Hematopoietic multipotent progenitor cell treated with erythropoietin and hydrocortisone succinate and interleukin-3 and kit ligand, for 6 days (in vitro differentiated cells): ENCODE measurements at regions not wholly inside any gene's neighbourhood (a gene's known extent, or its start where the extent isn't known, plus 50 kb on each side); places are given as distances from the start of the nearest gene placed in this dataset.
"Not testable (repeated sequence)": the region's sequence is repeated elsewhere in the genome, so short reads cannot be mapped to it uniquely, and the experiment has no call there.

Experiments used
- DNase-seq: peaks from one replicate; pipeline ENCODE4 v3.0.0-alpha.2; 2015

DNA sequence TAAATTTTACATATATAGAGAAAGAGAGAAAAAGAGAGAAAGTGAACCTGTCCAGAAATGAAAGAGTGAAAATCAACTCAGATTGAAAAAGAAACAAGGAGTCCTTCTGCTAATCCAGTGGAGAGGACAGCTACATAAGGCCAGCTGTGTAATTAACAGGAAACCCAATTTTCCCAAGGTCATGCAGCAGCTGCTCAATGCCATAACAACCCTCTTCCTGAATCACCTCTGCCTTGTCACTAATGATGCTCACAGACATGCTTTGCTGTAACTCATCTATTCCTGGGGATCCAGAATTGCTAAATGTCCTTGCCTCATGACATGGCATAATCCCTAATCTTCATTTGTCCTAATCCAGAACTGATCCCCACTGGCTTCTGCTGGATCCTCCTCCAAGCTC, 288.6 kb downstream of the NEBL start:
- DNase-seq = no peak

DNA sequence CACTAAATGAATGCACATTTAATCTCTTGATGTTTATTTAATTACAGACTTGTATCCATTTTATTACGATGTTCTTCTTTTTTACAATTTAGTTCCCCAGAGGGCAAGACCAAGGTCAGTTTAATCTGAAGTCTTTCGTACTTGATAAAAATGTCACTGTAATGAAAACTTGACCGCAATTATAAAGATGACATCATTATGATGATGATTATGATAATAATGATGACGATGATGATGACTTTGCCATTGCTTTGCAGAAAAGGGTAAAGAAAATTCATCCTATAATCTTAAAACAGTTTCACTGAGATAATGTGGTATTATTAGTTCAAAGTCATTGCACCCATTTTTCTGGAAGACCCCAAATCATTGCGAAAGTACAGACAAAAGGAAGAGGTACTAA, 290.1 kb downstream of the NEBL start:
- no peak for DNase-seq

DNA sequence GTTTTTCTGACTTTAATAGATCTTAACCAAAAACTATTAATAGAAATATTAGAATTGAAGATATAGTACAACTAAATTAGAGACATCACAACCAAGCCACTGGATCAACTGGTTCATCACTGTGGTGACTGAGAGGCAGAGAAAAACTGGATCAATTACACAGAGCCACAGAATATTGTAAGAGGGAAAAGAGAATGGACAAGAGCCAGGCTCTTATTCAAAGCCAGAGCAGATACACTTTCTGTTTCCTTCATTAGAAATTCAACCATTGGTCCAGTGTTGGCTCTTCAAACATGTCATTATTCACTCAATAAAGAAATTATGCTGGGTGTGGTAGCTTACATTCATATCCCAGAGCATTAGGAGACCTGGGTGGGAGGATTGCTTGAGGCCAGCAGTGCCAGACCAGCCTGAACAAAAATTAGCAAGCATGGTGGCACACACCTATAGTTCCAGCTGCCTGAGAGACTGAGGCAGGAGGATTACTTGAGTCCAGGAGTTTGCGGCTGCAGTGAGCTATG, 295.1 kb downstream of the NEBL start:
- DNase-seq = no peak

DNA sequence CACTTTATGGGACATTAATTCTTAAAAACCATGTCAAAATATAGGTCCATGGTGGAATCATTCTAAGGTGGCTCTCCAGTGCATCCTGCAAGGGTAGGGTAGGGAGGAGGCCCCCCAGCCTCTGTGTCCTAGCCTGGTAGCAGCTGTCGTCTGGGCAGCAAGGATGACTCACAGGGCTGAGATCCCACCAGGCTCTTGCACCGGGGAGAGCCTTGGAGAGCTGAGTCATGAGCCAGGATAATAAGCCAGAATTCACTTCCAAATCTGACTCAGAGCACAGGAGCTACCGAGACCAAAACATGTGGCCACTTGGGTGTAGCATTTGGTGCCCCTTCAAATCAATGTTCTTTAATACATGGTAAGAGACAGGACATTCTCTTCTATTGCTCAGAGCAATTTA, 298.5 kb downstream of the NEBL start:
- DNase-seq = no peak

DNA sequence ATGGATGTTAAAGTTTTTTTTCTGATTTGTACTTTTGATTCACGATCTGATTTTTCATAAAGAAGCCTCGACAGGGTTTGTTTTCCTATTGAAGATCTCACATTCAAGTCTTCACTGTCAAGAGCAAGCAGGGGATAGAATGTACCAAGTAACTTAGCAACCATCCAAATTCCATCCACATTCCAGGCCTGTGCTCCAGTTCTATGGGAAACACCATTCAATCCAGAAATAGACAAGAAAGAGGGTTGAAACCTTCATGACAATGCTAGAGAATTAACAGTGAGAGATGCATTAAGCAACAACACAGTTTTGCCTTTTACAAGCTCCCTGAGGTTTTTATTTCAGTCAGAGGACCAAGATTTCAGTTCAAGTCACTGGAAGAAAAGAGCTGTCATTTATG, 300.2 kb downstream of the NEBL start:
- DNase-seq = no peak

DNA sequence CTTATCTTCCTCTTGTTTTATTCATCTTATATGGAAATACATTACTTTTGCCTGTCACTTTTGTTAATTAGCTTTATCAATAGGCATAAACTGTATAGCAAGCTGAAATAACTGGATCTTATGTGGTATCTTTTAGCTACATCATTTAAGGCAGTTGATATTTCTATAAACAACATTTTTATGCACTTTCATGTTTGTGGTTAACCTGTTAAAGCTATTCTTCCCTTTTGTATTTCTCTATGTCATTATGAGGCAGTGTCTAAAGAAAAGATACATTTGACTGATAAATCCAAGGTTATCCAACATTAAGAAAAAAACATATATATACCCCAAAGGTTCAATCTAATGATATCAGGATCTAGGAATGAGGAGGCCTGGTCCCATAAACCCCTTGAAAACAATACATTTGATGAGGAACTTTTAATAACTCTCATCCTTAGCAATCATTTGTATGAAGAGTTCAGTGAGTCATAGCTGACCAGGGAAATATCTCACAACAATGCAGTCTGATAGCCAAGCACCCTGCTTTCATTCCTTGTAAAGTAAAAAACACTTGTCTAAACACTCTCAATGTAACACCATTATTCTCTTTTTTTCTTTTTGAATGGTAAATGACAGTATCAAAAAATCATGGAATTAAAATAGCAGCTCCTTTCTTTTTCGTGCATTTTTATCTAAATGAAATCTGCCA, 300.9 kb downstream of the NEBL start:
- peak; percentile 17 for DNase-seq

DNA sequence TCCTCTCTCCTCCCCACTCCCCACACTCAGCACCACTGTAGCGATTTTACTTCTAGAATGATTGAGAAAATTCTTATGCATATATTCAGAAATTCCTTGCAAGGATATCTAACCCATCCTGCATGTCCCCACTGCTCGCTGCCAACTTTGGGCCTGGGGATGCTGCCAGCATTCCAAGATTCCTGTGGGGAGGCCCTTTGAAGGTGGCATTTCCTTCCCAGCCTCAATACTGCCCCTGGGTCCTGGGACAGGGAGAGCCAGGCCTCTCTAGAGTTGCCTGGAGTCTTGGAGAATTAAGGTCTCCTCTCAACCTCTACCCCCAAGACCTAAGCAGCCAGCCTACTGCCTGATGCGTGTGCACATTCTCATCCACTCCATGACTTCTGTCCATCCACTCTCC, 303.5 kb downstream of the NEBL start:
- DNase-seq = no peak

DNA sequence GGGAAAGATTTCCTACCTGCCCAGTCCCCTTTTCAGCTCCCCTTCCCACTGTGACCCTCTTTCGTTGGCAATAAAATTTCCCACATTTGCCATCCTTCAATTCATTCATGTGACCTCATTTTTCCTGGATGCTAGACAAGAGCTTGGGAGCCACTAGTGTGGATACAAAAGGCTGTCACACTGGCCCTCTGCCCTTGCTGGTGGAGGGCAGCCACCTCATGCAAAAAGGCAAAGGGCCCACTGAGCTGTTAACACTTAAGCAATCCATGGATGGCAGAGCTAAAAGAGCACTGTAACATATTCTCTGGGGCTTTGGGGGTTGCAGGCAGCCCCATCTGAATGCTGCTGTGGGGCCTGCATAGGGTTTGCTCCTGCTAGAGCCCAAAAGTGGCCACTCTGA, 315.1 kb downstream of the NEBL start:
- no peak for DNase-seq

DNA sequence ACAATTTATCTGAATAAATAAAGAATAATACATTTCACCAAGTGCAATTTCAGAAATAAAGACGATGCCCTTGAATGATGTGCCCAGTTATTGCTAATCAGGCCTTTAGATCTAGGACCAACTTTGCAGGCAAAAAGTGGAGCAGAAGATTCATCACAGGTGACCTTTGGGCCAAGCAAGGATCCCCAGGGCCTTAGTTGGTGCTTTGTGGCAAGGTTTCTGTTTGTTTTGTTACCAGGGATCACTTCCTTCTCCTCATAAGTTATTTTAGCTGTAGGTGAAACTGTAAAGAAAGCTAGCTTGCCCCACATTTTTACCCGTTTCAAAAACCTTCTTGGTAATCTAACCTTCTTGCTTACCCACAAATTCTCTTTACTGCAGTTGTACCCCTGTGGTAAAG, 323.2 kb downstream of the NEBL start:
- no peak for DNase-seq

DNA sequence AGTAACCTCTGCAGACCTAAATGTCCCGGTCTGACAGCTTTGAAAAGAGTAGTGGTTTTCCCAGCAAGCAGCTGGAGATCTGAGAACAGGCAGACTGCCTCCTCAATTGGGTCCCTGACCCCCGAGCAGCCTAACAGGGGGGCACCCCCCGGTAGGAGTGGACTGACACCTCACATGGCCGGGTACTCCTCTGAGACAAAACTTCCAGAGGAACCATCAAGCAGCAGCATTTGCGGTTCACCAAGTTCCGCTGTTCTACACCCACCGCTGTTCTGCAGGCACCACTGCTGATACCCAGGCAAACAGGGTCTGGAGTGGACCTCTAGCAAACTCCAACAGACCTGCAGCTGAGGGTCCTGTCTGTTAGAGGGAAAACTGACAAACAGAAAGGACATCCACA, 341.1 kb downstream of the NEBL start:
- not testable (repeated sequence) for DNase-seq

DNA sequence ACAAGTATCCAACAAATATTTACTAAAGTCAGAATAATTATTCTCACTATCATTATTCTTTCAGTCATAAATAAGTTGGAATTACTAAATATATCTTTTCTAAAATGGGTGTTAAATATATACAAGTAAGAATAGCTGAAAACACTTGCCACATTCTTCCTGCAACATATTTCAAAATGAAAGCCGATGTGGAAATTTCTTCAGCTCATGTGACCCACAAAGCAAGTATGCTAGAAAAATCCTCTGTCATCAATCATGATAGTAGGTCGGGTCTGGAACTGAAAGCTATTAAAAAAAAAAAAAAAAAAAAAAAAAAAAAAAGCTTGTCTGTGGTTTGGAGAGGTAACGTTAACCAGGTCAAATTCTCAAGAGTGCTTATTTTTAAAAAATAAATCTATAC, 344.7 kb downstream of the NEBL start:
- peak; percentile 38 for DNase-seq

DNA sequence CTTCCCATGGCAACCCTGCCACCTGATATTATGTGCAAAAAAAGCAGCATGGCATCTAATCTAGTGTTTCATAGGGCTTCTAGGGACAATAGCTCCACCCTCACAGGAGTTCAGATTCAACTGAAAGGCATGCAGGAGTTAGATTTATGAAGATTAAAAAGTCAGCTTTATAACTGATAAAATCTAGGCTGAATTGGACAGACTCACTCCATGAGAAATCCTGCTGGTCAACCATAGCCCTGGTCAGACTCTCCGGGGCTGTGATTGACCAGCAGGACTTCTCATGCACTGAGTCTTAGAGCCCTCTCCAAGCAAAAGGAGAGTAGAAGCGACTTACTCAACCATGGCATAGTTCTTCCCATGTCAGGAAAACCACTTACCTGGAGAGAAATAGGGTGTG, 345.4 kb downstream of the NEBL start:
- no peak for DNase-seq

DNA sequence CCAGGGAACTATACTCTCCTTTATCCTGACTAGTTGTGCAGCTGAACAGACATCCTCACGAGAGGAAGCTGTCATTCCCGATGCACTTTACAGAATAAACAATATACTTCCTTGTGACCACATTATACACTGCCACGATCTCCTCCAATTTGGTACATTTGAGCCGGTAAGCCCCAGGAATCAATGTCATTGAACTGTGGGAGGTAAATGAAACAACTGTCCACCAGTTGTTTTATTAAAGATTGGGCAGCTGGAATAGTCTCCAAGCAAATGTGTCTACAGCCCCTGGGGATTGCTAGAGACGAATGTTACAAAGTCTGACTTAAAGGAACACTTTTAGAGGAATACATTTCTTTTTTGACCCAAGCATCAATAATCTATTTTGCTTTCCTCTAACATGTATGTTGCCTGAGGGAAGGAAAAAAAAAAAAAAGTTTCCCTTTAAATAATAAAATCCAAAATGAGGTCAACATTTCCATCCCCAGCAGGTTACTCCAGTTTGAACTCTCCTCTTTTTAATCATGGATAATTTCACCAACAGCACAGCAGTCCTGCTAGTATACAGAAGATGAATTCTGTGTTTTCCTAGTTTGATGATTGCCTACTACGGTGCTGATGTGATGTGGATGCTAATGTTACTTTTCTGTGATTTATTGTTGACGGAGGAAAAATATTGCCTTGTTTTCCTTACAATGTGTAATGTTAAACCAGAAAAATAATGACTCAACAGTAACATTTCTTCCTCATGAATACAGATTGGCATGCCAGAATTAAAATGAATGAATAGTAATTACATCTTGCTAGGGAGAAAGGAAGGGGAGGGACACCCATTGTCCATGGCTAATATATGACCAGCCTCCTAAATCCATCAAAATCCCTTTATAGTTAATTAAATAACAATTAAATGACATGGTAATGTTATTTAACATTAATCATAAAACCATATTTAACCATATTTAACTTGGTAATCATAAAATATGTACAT, 360.9 kb downstream of the NEBL start:
- no peak for DNase-seq

DNA sequence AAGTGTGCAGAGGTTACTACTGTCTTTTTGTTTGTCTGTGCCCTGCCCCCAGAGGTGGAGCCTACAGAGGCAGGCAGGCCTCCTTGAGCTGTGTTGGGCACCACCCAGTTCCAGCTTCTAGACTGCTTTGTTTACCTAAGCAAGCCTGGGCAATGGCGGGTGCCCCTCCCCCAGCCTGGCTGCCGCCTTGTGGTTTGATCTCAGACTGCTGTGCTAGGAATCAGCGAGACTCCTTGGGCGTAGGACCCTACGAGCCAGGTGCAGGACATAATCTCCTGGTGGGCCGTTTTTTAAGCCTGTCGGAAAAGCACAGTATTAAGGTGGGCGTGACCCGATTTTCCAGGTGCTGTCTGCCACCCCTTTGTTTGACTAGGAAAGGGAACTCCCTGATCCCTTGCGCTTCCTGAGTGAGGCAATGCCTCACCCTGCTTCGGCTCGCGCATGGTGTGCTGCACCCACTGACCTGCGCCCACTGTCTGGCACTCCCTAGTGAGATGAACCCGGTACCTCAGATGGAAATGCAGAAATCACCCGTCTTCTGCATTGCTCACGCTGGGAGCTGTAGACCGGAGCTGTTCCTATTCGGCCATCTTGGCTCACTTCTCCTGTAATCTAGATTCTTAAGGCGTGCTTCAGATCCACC, 365.7 kb downstream of the NEBL start:
- not testable (repeated sequence) for DNase-seq

DNA sequence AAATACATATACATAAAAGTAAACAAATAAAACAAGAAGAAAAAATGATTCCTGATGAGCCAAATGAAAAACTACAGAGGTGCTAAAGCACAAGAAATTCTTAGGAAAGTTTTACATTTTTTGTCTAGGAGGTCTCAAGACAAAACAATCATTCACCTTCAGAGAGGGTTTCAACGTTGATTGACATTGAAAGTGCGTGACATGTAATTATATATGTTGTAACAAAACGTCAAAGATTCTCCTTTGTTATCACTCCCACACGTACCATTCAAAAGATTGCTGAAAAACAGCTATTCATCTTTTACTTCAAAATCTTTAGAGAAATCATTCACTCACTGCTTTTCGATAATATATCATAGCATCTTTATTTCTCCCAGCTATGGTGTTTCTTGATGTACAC, 375.9 kb downstream of the NEBL start:
- no peak for DNase-seq

DNA sequence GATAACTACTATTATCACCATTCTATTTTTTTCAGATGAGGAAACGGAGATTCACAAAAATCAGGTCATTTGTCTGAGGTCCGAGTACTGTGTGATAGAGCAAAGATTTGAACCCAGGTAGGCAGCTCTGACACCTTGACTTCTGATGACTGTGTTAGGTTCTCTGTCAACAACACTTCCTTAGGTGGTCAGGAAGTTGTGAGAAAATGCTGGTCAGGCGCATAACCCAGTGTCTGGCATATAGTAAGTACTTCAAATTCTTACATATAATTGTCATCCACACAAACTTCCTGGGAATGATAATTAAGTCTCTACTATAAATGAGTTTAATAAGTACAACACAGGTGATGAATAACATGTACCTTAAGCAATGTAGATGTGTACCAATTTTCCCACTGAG, 381.5 kb downstream of the NEBL start:
- DNase-seq = no peak

DNA sequence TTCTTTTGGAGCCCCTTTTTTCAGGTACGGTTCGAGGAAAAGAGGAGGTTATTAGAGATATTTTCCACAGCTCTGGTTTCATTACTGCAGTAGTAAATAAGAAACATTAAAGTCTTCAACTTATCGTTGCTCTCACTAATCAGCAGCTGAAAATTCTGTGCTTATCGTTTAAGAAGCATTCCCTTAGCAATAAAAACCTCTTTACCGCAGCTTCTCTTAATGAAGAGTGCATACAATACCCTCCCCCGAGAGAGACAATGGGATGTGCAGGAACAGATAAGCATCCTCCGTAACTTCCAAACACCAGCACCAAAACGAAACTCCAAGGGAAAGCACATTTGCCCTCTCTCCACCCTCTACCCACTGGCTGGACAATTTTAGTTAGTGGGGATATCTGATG, 384.5 kb downstream of the NEBL start:
- no peak for DNase-seq

DNA sequence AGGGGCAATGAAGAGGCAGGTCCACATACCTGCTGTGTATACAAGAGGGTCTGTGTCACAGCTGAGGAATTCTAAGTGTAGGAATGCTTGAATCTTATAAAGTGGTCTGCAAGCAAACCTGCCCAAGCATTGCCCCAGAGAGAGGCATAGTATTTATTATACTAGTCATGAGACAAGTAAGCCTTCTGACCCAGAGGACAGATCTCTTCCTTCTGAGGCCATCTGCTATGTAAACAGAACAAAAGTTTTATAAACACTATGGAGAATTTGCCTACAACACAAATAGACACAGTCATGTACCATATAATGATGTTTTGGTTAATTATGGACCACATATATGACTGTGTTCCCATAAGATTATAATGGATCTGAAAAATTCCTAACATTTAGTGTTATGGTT, 388.2 kb downstream of the NEBL start:
- DNase-seq = no peak

DNA sequence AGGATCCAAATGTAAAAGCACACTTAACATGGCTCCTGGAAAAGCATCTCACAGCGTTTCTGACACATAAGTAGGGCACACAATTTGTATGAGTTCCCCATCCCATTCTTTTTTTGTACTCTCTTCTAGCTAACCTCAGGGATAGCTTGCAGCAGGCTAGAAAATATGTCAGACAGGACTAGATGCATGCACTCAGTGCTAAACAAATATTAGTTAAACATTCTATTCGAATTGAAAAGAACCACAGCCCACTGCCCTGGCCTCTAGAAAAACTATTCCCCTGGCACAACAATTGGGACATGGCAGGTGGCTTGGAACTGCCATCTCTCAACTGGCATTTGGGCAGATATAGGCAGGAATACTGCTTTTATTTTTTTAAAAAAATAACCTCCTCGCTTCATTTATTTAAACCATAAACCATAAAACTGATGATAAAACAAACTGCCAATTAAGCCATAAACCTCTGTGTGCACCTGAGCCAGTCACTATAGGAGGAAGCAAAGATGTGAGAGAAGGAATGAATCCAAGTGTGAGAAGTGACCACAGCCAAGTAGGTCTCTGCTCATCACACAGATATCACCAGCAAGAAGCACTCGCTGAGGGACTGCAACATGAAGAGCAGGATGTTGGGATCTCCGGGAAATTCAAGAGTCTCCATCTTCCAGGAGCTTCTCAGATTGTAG, 394.1 kb downstream of the NEBL start:
- DNase-seq = no peak

DNA sequence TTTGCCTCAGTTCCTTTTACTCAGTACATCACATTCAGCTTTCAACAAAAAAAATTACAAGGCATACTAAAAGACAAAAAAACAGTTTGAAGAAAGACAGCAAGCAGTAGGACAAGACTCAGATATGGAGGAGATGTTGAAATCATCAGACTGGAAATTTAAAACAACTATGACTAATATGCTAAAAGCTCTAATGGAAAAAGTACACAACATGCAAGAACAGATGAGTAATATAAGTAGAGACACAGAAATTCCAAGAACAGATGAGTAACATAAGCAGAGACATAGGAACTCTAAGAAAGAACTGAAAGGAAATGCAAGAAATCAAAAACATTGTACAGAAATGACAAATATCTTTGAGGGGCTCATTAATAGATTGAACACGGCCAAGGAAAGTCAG, 402.6 kb downstream of the NEBL start:
- no peak for DNase-seq

DNA sequence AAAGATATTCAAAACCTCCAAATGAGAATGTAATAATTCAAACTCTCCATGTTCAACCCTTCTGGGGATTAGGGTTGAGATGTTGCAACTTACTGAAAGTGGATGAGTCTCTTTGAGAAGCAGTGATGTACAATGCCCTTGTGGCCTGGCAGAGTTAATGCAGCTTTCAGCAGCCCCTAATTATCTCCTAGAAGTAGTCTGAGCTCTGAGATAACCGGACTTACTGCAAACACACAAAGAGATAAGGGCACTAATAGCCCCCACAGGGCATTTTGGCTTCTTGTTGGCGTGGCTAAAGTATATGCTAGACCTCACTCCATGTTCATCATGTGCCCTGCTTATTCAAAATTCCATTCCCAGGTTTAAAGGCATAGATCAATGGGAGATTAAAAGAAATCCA, 404.7 kb downstream of the NEBL start:
- DNase-seq = peak; percentile 7

DNA sequence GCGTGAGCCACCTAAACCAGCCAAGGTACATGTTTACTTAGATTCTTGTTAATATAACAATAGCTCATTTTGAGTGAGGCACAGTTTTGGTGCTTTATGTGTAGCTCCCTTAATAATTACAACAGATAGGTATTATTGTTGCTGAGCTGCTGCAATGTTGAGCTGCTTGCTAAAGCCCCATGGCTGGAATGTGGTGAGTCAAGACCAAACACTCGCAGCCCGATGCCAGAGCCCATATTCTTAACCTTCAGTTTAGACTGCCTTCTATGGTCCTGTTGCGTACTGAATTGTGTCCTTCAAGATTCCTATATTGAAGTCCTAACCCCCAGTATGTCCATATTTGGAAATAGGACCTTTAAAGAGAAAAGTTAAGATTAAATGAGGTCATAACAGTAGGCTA, 407.1 kb downstream of the NEBL start:
- no peak for DNase-seq

DNA sequence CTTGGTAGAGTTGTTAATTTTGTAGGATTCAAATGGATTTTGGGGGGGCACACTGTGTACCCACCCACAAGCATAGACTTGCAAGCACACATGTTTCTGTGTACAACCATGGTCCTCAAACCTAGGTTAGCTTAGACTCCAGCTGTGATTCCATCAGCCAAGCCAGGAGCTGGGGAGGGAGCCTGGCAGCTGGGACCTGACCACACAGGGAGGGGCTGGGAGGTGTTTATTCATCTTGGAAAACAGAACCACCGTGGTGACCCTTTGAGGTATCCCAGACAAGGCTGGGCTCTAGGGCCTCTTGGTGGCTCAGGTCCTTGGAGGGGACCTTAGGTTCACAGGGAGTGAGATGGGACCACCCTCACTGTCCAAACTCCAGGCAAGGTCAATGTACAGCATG, 410.3 kb downstream of the NEBL start:
- no peak for DNase-seq
